ENCODE measurements at regions not wholly inside any gene's neighbourhood (a gene's known extent, or its start where the extent isn't known, plus 50 kb on each side); places are given as distances from the start of the nearest gene placed in this dataset.
"Not testable (repeated sequence)": the region's sequence is repeated elsewhere in the genome, so short reads cannot be mapped to it uniquely, and the experiment has no call there.

- no peak for DNase-seq
Observed at GRCh38 chr5:68114378-68115040, 101.0 kb upstream of the PIK3R1 start.

DNA sequence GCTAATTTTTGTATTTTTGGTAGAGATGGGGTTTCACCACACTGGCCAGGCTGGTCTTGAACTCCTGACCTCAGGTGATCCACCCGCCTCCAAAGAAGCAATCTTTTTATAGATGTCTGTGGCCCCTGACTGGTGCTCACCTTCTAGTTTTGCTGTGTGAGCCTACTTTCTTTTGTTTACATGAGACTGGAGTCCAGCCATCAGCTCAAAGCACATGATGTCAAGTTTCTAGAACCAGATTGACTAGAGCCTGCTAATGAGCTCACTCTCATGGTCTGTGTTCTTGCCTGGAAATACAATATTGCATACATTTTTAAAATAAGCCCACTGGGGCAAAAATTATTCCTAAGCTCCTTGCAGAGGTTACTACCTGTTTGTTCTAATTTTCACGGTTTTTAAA is 102.9 kb upstream of the PIK3R1 start:
- no peak for DNase-seq

DNA sequence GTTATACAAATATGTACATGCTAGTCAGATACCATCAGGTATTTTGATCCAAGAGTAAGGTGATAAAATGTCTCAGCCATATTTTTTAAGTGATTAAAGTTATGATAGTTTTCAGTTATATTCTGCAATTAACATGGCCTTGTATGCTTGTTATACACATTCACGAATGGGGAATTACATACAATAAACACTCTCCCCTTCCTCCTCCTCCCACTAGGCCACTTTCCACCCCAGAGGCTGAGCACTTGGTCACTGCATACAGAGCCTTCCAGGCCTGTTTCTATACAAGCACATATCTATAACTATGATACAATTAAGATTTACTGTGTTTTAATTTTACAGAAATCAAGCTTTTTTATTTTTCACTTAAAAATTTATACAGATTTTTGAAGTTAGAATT is 104.7 kb upstream of the PIK3R1 start:
- no peak for DNase-seq

- DNase-seq, result no peak
Observed at GRCh38 chr5:68110264-68110663, 105.3 kb upstream of the PIK3R1 start.

- not testable (repeated sequence) for DNase-seq
Observed at GRCh38 chr5:68104217-68104616, 111.3 kb upstream of the PIK3R1 start.

GRCh38 chr5:68103297-68103696 is 112.3 kb upstream of the PIK3R1 start:
- DNase-seq, result not testable (repeated sequence)

DNA sequence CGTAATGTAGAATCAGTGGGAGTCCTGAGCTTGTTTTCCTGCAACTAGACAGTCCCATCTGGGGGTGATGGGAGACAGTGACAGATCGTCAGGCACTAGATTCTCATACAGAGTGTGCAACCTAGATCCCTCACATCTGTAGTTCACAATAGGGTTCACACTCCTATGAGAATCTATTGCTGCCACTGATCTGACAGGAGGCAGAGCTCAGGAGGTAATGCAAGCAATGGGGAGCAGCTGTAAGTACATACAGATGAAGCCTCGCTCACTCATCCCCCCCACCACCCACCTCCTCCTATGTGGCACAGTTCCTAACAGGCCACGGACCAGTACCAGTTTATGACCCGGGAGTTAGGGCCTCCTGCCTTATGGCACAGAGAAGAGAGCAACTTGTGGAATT is 116.2 kb upstream of the PIK3R1 start:
- DNase-seq, result no peak

- DNase-seq, result no peak
Observed at GRCh38 chr5:68093455-68094159, 121.9 kb upstream of the PIK3R1 start.

- no peak for DNase-seq
Observed at GRCh38 chr5:68088302-68088701, 127.3 kb upstream of the PIK3R1 start.

- no peak for DNase-seq
Observed at GRCh38 chr5:68087866-68088265, 127.7 kb upstream of the PIK3R1 start.

DNA sequence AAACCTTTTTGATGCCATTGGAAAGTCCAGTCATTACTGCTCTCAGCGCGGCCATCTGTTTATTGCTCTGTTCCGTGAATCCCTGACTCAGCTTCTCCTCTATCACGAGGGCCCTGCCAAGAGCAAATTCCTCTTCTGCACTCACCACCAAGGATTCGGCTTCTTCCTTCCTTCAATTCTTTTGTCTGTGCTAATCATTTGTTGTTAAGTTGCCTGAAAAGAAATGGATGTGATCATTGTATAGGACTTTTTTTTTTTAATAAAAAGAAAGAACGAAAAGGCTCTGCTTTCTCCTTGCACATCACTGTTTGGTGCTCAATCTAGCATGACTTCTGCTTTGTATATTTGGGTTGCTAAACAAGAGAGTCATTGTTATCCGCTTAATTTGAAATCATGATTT is 128.7 kb upstream of the PIK3R1 start:
- no peak for DNase-seq

GRCh38 chr5:68086439-68086838 is 129.1 kb upstream of the PIK3R1 start:
- DNase-seq, result no peak

- DNase-seq, result no peak
Observed at GRCh38 chr5:68084396-68084795, 131.2 kb upstream of the PIK3R1 start.

GRCh38 chr5:68080282-68081050 is 135.1 kb upstream of the PIK3R1 start:
- DNase-seq, result no peak

DNA sequence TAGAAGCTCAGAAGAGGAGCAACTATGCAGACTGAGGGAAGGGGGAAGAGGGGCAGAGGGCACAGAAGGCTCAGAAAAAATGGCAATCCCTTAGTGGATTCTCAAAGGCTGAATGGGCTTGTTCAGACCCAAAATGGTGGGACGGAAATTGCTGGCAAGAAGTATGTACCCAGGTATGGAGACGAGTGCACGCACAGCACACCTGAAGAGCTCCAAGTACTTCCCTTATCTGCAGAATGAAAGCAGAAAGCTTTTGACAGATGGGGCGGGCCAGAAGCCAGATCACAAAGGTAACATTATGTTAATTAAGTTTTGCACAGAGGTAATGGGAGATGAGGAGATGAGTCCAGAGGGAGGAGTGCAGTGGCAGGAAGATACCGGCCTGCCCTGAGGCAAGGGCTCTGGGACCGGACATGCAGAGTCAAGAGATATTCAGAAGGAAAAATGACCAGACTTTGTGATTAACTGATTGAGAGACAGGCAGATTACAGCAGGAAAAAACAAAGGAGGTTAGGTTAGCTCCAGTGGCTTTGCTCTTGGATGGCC is 138.1 kb upstream of the PIK3R1 start:
- no peak for DNase-seq

DNA sequence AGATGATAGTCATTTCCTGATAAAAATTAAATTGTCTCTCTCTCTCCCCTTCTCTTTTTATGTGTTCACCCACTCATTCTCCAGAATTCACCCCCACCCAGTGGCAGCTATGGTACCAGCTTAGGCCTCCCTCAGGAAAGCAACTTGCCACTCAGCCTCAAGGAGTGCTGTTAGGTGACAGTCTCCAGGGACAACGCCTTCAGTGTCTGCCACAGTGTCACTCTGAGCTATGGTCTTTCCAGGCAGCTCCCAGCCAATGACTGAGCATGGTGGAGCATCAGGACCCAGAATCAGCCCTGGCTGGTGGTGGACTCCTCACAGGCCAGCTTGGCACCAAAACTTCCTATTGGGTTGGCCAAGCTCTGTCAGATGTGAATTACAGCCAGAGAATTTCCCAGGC is 140.9 kb upstream of the PIK3R1 start:
- no peak for DNase-seq

DNA sequence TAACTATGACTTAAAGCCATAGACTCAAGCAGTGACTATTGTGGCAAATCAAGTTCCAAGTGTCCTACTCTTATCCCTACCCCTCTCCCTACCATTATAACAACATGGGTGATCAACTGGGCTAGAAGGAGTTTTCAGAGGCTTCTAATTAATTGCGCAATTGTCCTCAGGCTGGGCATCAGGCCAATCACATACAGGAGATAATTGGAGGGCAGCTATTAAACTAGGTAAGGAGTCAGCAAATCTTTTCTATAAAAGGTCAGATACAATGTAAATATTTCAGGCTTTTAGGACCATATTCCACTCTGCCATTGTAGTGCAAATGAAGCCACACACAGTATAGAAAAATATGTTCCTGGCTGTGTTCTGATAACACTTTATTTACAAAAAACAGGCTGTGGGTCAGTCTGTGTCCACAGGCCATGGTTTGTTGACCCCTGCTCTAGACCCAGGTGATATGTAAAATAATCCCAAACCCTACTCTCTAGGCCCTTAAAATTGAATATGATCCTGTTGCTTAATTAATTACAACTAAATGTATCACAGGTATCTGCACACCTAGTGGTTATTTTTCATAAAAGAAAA is 141.4 kb upstream of the PIK3R1 start:
- no peak for DNase-seq

- no peak for DNase-seq
Observed at GRCh38 chr5:68071736-68072135, 143.8 kb upstream of the PIK3R1 start.

GRCh38 chr5:68071282-68071632 is 144.3 kb upstream of the PIK3R1 start:
- DNase-seq, result no peak

DNA sequence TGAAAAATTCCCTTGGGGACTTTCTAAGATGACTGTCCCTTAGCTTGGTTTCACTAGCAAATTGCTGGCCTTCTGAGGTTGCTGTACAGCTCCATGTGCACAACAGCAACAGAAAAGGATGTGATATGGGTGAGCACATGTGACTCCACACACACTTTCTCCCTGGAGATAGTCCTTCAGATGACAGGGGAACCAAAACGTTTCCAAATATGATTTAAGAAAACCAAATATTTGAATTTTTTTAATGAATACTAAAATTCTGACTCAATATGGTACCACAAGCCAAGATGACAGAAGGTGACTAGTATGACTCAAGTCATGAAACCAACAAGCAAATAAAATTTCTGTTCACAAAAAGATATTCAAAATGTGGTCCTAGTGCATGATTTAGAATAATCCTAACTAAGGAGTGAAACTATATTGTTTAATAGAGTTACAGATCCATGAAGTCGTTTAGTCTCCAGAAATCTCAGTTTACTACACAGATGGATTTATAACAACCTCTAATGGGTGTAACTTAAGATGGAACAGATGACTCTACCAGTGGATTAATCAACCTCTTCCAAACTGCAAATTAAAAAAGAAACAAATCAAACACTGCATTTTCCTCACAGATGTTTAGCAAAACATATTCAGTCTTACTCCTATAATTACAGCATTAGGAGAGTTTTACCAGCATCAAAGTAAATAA is 144.8 kb upstream of the PIK3R1 start:
- no peak for DNase-seq

GRCh38 chr5:68067976-68068603 is 147.5 kb upstream of the PIK3R1 start:
- no peak for DNase-seq

DNA sequence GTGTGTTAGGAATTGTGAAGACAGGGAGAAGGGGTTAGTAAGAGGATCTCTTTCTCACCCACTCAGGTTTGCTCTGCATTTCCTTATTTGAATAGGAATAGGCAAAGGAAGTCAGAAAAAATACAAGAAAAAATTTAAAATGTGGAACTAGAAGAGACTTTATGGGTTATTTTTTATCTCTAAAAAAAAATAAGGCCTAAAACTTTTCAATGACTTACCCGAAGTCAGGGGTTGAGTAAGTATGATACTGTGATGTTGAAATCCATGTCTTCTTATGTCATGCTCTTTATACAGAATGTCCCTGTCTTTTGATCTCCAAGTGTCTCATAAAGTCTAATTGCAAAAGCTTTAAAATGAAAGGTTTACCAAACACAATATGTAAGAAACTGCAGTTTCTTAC is 148.3 kb upstream of the PIK3R1 start:
- no peak for DNase-seq

All from SHP77 (cell line).